GM12864 (cell line): ENCODE measurements at regions not wholly inside any gene's neighbourhood (a gene's known extent, or its start where the extent isn't known, plus 50 kb on each side); places are given as distances from the start of the nearest gene placed in this dataset.
"Not testable (repeated sequence)": the region's sequence is repeated elsewhere in the genome, so short reads cannot be mapped to it uniquely, and the experiment has no call there.

ENCODE experiments used
- DNase-seq: peaks from one replicate; pipeline ENCODE4 v3.0.0-alpha.2; 2011; ENCODE audit warnings: low read depth
- H3K4me3 ChIP-seq: 2 replicates; pipeline ENCODE4 v1.5.1; 2011; ENCODE audit warnings: mild to moderate bottlenecking, low read depth, low read length, control low read depth
- TF ChIP-seq, protein P1 (sequence below): IDR thresholded peaks from 2 replicates; pipeline ENCODE4 v1.5.1; 2011; ENCODE audit warnings: low read depth, mild to moderate bottlenecking, moderate library complexity, low read length, control low read depth, inconsistent platforms; ENCODE audit errors: missing control alignments

DNA sequence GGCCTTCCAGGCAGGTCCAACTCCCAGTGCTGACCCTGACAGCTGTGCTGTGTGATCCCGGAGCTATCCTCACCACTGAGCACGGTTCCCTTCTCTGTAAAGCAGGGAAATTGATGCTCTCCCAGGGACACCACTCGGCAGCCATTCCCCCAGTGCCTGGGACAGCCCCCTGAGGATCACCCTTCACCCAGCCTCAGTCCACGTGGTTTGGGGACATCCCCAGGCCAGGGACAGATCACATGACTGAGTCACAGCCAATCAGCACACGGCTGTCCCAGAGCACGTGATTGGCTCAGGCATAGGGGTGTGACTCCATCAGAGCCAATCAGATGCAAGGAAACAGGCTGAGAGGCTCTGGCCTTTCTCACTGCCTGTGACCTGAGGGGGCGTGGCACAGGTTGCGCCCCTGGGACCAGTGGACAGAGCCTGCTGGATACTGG is 68.8 kb upstream of the SFSWAP start:
- no peak overlapping the region for H3K4me3 ChIP-seq
- DNase-seq = peak; percentile 25

DNA sequence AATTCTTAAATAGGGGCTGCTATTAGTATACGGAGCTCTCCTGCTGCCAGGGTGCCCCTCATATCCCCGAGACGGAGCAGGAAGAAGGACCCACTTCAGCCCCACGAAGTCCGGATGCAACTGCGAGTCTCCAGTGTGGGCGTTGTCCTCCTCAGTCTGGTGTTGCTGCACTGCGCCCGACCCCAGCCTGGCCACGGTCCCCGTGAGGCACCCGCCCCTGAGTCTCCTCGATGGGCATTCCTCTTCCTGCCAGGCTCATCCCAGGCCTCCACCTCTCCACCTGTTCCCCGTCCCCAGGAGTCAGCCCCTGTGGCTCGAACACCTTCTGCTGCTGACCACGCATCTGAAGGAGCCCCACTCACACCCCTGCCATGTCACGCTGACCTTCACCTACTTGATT is 68.1 kb upstream of the SFSWAP start:
- H3K4me3 ChIP-seq = no peak overlapping the region
- TF ChIP-seq, protein P1, sequence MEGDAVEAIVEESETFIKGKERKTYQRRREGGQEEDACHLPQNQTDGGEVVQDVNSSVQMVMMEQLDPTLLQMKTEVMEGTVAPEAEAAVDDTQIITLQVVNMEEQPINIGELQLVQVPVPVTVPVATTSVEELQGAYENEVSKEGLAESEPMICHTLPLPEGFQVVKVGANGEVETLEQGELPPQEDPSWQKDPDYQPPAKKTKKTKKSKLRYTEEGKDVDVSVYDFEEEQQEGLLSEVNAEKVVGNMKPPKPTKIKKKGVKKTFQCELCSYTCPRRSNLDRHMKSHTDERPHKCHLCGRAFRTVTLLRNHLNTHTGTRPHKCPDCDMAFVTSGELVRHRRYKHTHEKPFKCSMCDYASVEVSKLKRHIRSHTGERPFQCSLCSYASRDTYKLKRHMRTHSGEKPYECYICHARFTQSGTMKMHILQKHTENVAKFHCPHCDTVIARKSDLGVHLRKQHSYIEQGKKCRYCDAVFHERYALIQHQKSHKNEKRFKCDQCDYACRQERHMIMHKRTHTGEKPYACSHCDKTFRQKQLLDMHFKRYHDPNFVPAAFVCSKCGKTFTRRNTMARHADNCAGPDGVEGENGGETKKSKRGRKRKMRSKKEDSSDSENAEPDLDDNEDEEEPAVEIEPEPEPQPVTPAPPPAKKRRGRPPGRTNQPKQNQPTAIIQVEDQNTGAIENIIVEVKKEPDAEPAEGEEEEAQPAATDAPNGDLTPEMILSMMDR = no peak
- DNase-seq = no peak

More for the DNA sequence above, 68.8 kb upstream of the SFSWAP start:
- TF ChIP-seq, protein P1 = no peak

DNA sequence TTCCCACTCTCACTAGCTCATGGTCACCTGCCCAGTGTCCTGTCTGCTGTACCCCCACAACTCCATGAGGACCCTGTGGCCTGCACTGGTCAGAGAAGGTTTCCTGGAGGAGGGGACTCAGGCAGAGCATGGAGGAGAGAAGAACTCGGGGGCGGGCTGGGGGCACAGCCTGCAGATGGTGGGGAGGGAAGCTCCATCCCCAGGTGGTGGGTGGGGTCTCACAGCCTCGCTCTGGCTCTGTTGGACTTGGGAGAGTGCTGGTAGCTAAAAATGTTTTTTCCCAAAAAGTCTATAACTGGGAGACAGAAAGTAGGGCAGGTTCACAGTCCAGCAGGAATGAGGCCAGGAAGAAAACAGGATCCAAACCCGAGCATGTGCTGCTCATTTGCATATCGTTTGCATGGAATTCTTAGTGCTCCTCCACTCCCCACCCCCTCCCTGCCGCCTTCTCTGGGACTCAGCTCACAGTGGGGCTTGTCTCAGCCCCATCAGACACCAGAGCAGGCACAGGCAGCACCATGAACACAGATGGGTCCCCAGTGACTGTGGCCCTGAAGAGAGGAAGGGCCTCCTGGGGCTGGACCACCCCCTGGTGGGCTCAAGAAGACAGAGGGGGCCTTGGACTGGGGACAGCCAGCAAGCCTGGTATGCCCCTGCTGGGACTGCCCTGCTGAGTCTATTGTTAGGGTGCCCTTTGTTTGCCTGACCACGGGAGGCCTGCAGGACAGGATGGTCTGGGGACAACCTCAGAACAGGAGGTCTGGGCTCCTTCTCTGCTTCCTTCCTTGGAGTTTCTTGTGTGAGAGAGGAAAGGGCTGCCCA is 67.0 kb upstream of the SFSWAP start:
- DNase-seq = no peak
- TF ChIP-seq, protein P1 = no peak
- no peak overlapping the region for H3K4me3 ChIP-seq

DNA sequence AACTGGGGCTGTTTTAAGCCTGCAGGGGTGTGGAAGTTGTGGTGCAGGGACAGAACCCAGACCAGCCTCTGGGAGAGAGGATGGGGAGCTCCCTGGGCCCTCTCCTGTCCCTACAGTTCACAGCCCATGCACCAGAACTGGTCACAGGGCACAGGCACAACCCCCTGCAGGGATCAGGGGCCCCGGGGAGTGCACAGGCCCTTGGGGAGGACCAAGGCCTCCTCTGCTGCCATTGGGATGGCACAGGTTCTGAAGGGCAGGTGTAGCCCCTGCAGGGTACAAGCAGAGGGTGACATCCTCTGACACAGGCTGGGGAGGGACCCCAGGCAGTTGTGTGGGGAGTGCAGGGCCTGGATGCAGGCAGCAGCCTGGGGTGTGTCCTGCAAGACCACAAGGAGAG is 66.4 kb upstream of the SFSWAP start:
- TF ChIP-seq, protein P1 = no peak
- no peak overlapping the region for H3K4me3 ChIP-seq
- DNase-seq = no peak

DNA sequence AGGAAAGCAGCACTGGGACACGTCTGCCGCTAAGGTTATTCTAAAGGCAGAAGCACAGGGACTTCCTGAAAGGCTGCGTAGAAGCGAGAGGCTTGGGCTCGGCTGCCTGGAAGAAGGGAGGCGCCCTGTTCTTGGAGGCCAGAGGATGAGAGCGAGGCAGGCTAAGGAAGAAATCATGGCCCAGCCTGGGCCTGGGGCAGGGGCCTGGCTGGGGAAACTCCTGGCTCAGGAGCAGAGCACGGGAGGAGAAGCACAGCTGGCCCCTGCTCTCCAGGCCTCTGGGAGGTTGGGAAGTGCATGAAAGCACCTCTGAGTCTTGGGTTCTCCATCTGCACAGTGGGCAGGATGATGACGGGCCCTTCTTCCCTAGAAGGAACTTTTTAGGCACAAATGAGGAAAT is 66.0 kb upstream of the SFSWAP start:
- not testable (repeated sequence) for H3K4me3 ChIP-seq, DNase-seq

DNA sequence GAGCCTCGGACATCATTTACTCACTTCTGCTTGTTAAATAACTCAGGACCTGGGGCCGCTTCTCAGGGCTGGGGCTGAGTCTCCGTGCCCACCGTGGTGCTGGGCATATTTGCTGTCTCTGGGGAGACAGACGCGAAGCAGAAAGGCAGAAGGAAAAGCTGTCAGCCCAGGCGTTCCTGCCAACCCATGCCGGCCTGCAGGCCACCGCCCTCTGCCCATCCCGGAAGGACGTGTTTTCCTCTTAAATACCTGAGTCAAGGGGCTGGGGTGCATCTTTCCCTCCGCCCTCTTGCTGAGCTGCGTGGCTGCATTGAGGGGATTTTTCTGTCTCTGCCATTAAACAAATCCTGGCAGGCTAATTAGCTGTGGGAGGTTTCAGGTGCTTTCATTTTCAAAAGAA is 65.3 kb upstream of the SFSWAP start:
- H3K4me3 ChIP-seq, DNase-seq: not testable (repeated sequence)

DNA sequence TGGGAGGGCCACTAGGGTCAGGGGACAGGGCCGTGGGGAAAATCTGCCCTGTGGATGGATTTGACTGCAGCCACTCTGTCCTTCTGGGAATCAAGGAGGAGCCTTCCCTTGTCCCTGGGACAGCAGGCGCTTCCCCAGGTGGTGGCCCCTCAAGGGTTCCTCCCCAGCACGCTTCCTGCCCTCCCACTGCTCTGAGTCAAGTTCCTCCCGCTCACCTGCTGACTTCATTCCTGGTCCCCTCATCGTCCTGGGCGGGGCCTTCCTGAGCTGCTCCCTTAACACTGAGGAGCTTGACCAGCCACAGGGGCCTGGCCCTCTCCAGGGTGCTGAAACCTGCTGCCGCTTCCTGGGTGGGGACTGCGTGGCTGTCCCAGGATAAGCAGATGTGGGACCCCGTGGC is 64.4 kb upstream of the SFSWAP start:
- DNase-seq, H3K4me3 ChIP-seq: not testable (repeated sequence)

DNA sequence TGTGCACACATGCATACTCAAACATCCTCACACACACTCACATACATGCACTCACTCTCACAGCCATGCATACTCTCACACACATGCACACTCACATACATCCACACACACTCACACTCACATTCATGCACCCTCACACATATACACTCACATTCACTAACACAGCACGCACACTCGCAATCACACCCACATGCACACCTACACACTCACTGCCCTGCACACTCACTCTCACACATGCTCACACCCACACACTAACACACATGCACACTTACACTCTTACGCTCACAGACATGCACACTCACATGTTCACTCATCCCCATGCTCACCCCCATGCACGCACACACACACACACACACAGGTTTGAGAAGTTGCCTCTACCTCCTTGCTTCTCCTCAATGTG is 63.2 kb upstream of the SFSWAP start:
- DNase-seq = no peak
- H3K4me3 ChIP-seq = no peak overlapping the region
- TF ChIP-seq, protein P1 = no peak

DNA sequence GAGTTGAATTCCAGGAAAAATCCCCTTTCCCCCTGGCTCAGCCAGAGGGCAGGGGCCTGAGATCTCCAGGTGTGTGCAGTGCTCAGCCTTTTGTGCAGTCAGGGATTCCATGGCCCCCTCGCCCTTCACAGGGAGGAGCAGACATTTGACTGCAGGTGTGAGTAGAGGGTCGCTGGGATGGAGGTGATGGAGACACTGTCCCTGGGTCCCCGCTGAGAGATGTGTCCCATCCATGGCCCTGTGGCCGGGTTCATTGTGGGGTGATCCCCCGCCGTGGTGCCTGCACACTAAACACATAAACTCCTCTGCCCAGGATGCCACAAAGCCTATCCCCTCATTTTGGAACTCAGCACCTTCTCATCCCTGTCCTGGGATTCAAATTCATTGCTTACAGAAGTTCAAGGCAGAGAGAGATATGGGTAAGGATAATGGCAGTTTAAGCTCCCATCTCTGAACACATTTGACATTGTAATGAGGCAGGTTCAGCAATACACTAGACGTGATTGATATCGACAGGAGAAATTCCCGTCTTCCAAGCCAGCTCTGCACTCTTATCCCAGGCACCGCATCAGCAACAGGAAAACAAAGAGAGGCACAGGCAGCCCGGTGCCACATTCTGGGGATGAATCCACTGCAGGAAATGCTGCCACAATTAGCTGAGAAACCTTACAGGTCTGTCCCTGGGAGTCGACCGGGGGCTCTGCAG is 55.3 kb upstream of the SFSWAP start:
- H3K4me3 ChIP-seq, DNase-seq: not testable (repeated sequence)

DNA sequence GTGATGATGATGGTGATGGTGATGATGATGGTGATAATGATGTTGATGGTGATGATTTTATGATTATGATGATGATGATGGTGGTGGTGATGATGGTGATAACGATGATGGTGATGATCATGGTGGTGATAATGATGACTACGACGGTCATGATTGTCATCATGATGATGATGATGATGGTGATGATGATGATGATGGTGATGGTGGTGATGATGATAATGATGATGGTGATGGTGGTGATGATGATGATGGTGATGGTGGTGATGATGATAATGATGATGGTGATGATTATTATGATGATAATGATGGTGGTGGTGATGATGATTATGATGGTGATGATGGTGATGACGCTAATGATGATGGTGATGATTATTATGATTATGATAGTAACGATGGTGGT is 54.1 kb upstream of the SFSWAP start:
- not testable (repeated sequence) for DNase-seq, H3K4me3 ChIP-seq

DNA sequence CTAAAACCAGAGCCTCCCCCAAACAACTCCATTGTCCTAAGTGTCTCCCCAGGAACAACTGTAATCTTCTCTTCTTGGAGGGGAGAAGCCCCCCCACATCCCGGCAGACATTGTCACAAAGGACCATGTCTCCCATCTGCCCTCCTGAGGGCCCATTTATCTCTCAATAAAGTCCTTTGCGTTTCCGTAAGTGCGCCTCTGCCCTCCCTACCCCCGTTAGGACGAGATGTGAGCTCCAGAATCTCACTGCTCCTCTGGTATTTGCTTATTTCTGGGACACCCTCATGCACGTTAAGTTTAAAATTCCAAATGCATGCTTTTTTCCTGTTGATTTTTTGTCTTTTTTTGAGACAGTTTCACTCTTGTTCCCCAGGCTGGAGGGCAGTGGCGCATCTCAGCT is 52.3 kb upstream of the SFSWAP start:
- DNase-seq, H3K4me3 ChIP-seq: not testable (repeated sequence)

DNA sequence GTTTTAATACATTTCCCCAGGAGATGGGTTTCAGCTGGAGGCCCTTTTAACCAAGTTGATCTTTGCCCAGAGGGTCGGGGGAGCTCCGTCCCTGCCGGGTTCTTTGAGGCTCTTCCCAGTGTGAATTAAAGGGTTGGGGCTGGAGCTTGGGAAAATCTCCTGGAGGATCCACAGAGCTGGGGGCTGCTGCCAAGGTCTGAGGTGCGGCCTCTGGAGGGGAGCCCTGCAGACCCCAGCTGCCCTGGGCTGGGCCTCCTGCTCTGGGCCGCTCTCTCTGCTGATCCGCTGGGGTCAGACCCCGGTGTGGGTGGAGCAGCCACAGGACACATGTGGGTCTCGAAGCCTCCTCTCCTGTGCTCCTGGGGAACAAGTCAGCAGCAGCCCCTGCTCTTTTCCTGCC is 51.4 kb upstream of the SFSWAP start:
- not testable (repeated sequence) for DNase-seq, H3K4me3 ChIP-seq

DNA sequence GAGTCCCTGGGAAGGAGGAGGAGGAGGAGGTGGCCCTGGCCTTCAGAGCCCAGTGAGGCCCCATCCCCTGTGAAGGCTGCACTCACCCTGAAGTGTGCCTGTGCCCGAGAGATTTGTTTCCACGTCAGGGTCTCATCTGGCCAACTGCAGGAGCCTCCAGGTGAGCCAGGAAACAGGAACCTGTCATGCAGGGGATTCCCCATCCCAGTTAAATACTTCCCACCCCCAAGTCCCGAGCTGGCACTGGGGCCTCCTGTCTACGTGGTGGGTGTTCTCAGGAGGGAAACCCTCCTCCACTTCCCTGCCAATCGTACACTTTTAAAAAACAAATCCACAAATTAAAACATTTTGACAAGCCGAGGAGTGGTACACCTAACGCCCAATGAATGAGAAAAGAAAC is 50.9 kb upstream of the SFSWAP start:
- not testable (repeated sequence) for DNase-seq, H3K4me3 ChIP-seq
